Lung (tissue), 11 donors: ENCODE measurements at regions not wholly inside any gene's neighbourhood (a gene's known extent, or its start where the extent isn't known, plus 50 kb on each side); places are given as distances from the start of the nearest gene placed in this dataset.

ENCODE experiments used
- ATAC-seq: fragments of 200-7000 bp; cut with Tn5 transposase; one replicate; pipeline ENCODE4 v1.9.1; 2020; ENCODE audit warnings: moderate number of reproducible peaks; ENCODE audit not compliant: insufficient read depth, low FRiP score
- DNase-seq, 3 donors: peaks; one replicate each; pipeline ENCODE4 v3.0.0-alpha.2; 2013 to 2017
- H3K27ac ChIP-seq, 2 donors: one replicate each; pipeline ENCODE4 v1.5.1; 2013; ENCODE audit warnings: mild to moderate bottlenecking in 2 of 2, moderate library complexity in 2 of 2, control low read depth in 1 of 2, inconsistent platforms in 1 of 2, low read depth in 1 of 2, low read length in 1 of 2
- H3K27me3 ChIP-seq, 3 donors: one replicate each; pipeline ENCODE4 v1.5.1; 2013; ENCODE audit warnings: low read length in 2 of 3; ENCODE audit not compliant: control insufficient read depth in 3 of 3, insufficient read depth in 3 of 3
- H3K36me3 ChIP-seq, 4 donors: one replicate each; pipeline ENCODE4 v1.5.1; 2013; ENCODE audit warnings: low read length in 4 of 4, mild to moderate bottlenecking in 1 of 4, moderate library complexity in 1 of 4; ENCODE audit not compliant: control insufficient read depth in 4 of 4, insufficient read depth in 4 of 4
- H3K4me1 ChIP-seq, 5 donors: one replicate each; pipeline ENCODE4 v1.5.1; 2013; ENCODE audit warnings: low read length in 5 of 5, mild to moderate bottlenecking in 2 of 5, moderate library complexity in 1 of 5; ENCODE audit not compliant: control insufficient read depth in 5 of 5, insufficient read depth in 5 of 5
- H3K4me3 ChIP-seq: one replicate; pipeline ENCODE4 v1.5.1; 2013; ENCODE audit warnings: mild to moderate bottlenecking, control low read depth, moderate library complexity
- H3K9ac ChIP-seq, 2 donors: one replicate each; pipeline ENCODE4 v1.5.1; 2013; ENCODE audit warnings: low read length in 2 of 2, control low read depth in 1 of 2; ENCODE audit not compliant: insufficient read depth in 1 of 2
- H3K9me3 ChIP-seq, 4 donors: one replicate each; pipeline ENCODE4 v1.5.1; 2013; ENCODE audit warnings: low read length in 3 of 4, mild to moderate bottlenecking in 1 of 4, moderate library complexity in 1 of 4; ENCODE audit not compliant: control insufficient read depth in 4 of 4, insufficient read depth in 3 of 4
- CTCF ChIP-seq: IDR thresholded peaks from 2 replicates; pipeline ENCODE4 v1.5.1; 2012; ENCODE audit warnings: mild to moderate bottlenecking; ENCODE audit errors: control extremely low read depth, extremely low read depth
- WGBS, 2 donors: extraction: QIAGEN DNeasy Blood & Tissue Kit; methylation state at CpG; one replicate each; pipeline ENCODE4 v1.1.7; 2013; 5-methylcytosine and 5-hydroxymethylcytosine counted together
- donor health status: control.
- donor health status: control.
- donor health status: Bipolar disorder and iron deficiency.
- donor health status: healthy.
- donor health status: DM: yes; HTN: yes; CAD: no.

DNA sequence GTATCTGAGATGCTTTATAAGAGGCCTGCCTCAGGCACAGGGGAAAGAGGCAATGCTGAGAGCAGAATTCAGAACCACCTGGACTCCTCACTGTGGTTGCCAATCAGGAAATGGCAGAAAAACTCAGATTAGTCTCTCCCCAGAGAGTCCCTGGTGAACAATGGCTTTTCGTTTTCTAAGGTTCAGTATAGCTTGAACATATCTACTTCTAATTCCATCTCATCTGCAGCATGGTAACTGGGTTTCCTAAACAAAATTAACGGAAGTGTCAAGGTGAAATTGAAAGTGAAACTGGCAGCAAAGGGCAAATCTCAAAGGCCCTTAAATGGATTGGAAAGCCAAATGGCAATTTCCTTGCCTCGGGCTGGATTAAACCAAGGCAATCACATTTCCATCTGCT is 480.2 kb upstream of the ACVR2A start:
- no peaks in the 10 kb centered on the region for H3K9me3 ChIP-seq
- no peak for ATAC-seq
- no peaks in the 10 kb centered on the region for H3K36me3 ChIP-seq
- H3K27me3 ChIP-seq: no peaks in the 10 kb centered on the region
- WGBS, 2 donors: 67 to 78% methylated on average over 3 of the region's 3 CpGs
- no peak overlapping the region for H3K9ac ChIP-seq
- no peak overlapping the region for H3K4me3 ChIP-seq
- no peak overlapping the region for H3K27ac ChIP-seq
- TF ChIP-seq CTCF: no peak
- H3K4me1 ChIP-seq: no peaks in the 10 kb centered on the region
- no peak for DNase-seq

DNA sequence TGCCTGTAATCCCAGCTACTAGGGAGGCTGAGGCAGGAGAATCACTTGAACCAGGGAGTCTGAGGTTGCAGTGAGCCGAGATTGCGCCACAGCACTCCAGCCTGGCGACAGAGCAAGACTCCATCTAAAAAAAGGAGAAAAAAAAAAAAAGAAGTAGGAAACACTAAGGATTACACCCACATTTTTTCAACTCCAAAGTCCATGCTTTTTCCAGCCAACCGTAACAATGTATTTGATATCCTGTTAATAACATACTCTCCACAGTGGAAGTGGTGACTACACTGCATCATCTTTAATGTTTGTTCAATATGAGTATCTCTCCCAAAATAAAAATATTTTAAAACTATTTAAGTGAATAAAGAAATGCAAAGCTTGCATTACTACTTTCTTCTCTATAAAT is 481.6 kb upstream of the ACVR2A start:
- H3K36me3 ChIP-seq: no peaks in the 10 kb centered on the region
- H3K4me1 ChIP-seq: no peaks in the 10 kb centered on the region
- no peak for DNase-seq
- ATAC-seq: no peak
- no peak overlapping the region for H3K9ac ChIP-seq
- WGBS, 2 donors: 94% methylated on average over 4 of the region's 4 CpGs
- no peaks in the 10 kb centered on the region for H3K27me3 ChIP-seq
- no peak overlapping the region for H3K4me3 ChIP-seq
- no peak overlapping the region for H3K27ac ChIP-seq
- no peak for TF ChIP-seq CTCF
- H3K9me3 ChIP-seq: no peaks in the 10 kb centered on the region

DNA sequence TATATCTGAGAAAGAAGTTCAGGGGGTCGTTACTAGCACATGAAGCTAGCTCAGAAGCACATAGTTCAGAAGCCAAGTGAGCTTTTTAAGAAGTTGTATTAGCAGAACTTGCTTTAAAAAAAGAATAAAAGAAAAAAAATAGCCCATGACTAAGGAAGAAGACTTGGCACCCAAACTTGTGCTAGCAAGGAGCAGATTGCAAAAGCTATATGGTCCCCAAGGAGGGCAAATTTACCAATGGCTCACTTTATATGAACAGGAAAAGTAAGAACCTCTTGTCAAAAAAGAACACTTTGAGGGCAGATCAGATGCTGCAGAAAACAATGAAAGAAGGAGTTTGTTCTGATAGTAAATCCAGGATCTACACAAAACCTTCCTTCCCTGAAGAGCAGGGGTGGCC is 486.5 kb upstream of the ACVR2A start:
- Histone ChIP-seq H3K36me3 (no peaks in the 10 kb centered on the region), H3K4me1 (no peaks in the 10 kb centered on the region), H3K9ac (no peak overlapping the region), H3K27me3 (no peaks in the 10 kb centered on the region), H3K4me3 (no peak overlapping the region), H3K9me3 (no peaks in the 10 kb centered on the region), H3K27ac (no peak overlapping the region)
- ATAC-seq (no peak), DNase-seq (no peak)
- WGBS, 2 donors: 64 to 79% methylated on average over 1 of the region's 1 CpG
- no peak for TF ChIP-seq CTCF

DNA sequence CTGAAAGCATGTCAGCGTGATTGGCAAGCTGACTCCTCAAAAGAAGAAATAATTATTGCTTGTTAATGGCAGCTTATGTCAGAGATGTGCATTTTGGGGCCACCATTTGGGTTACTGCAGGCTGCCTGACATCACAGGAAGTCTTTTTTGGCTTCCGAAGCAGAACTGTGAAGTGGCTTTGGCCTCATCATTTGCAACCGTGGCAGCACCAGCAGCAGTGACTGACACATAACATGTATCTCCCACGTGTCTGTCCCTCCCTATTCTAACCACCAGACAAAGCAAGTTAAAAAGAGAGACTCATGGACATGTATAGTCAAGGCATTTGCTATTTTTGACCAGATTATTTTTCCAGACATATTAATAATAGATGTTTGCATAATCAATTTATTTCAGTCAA is 488.7 kb upstream of the ACVR2A start:
- no peak overlapping the region for H3K9ac ChIP-seq
- H3K27me3 ChIP-seq: no peaks in the 10 kb centered on the region
- no peak overlapping the region for H3K4me3 ChIP-seq
- ATAC-seq (no peak), DNase-seq (no peak)
- H3K4me1 ChIP-seq: no peaks in the 10 kb centered on the region
- 77 to 88% methylated on average over 4 of the region's 4 CpGs for WGBS, 2 donors
- no peaks in the 10 kb centered on the region for H3K9me3 ChIP-seq
- H3K27ac ChIP-seq: no peak overlapping the region
- no peaks in the 10 kb centered on the region for H3K36me3 ChIP-seq
- TF ChIP-seq CTCF: no peak
